Prostate gland (tissue), 2 donors: ENCODE measurements at regions not wholly inside any gene's neighbourhood (a gene's known extent, or its start where the extent isn't known, plus 50 kb on each side); places are given as distances from the start of the nearest gene placed in this dataset.

ENCODE experiments used
- POLR2A ChIP-seq: fragments of 450-650 bp; IDR thresholded peaks from one replicate; pipeline ENCODE4 v1.6.1; 2016; ENCODE audit warnings: antibody characterized with exemption, mild to moderate bottlenecking
- POLR2AphosphoS5 ChIP-seq: sonication (generic); formaldehyde crosslinking; IDR thresholded peaks from one replicate; pipeline ENCODE4 v1.6.1; 2017; ENCODE audit warnings: antibody characterized with exemption
- TF ChIP-seq, protein P1 (sequence below), 4 experiments: fragments of 200-600 bp in 2 of 4; fragments of 450-650 bp in 2 of 4; sonication (generic) in 2 of 4; IDR thresholded peaks; 1 replicate in 3 of 4; 2 replicates in 1 of 4; pipeline ENCODE4 v1.5.1; 2016 to 2019; ENCODE audit warnings: antibody characterized with exemption in 4 of 4, mild to moderate bottlenecking in 2 of 4, moderate library complexity in 2 of 4

DNA sequence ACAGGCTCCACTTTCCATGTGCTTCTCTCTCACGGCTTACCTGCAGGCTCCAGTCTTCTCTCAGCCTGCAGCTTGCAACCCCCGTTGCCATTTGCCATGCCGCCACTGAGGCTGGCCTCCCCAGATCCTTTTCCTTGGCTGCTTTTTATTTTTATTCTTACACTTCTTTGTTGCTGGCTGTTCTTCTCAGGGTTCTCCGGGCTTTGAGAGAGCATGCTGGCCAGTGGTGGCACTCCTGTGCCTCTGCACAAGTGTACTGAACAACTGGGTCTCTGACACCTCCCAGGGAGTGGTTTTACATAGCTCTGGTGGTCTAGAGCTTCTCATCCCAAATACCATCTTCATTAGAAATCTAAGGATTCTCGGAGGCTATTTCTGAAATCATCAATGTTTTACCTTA lies 241.7 kb upstream of the MTNR1B start:
- TF ChIP-seq, protein P1, sequence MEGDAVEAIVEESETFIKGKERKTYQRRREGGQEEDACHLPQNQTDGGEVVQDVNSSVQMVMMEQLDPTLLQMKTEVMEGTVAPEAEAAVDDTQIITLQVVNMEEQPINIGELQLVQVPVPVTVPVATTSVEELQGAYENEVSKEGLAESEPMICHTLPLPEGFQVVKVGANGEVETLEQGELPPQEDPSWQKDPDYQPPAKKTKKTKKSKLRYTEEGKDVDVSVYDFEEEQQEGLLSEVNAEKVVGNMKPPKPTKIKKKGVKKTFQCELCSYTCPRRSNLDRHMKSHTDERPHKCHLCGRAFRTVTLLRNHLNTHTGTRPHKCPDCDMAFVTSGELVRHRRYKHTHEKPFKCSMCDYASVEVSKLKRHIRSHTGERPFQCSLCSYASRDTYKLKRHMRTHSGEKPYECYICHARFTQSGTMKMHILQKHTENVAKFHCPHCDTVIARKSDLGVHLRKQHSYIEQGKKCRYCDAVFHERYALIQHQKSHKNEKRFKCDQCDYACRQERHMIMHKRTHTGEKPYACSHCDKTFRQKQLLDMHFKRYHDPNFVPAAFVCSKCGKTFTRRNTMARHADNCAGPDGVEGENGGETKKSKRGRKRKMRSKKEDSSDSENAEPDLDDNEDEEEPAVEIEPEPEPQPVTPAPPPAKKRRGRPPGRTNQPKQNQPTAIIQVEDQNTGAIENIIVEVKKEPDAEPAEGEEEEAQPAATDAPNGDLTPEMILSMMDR (IDR thresholded peaks at IDR 0.05): no peak
- no peak for TF ChIP-seq POLR2AphosphoS5
- TF ChIP-seq POLR2A: no peak
